ENCODE measurements at regions not wholly inside any gene's neighbourhood (a gene's known extent, or its start where the extent isn't known, plus 50 kb on each side); places are given as distances from the start of the nearest gene placed in this dataset.

GRCh38 chr14:34303811-34304210, 158.2 kb downstream of the SPTSSA start:
- ATAC-seq (no peak), DNase-seq (ENCODE audit: extremely low read depth in 1 of 4, low spot score in 3 of 4) (no peak), FAIRE-seq (no peak)
- Histone ChIP-seq H3K27ac (ENCODE audit: extremely low read depth, low read depth, low read length) (no peak overlapping the region), H4K20me1 (replicated peaks; ENCODE audit: control insufficient read depth, insufficient read depth, low read length) (no peaks in the 10 kb centered on the region; the same call in 1 of the 2 replicates), H3K9ac (ENCODE audit: insufficient read depth in 1 of 2, low read depth in 2 of 2, low read length in 2 of 2) (no peak overlapping the region), H3K4me3 (no peak overlapping the region), H3K9me1 (ENCODE audit: control insufficient read depth, insufficient read depth, low read length) (no peaks in the 10 kb centered on the region), H3K36me3 (ENCODE audit: control insufficient read depth, insufficient read depth, low read length) (no peaks in the 10 kb centered on the region), H3K9me3 (replicated peaks; ENCODE audit: control insufficient read depth, insufficient read depth, low read depth, low read length) (no peaks in the 10 kb centered on the region), H3K4me1 (replicated peaks in 1 of 2; ENCODE audit: control insufficient read depth in 2 of 2, insufficient read depth in 2 of 2, low read length in 2 of 2) (no peaks in the 10 kb centered on the region), H2AFZ (ENCODE audit: low read depth, low read length) (no peak overlapping the region), H3K27me3 (ENCODE audit: control insufficient read depth in 2 of 2, insufficient read depth in 2 of 2, low read length in 2 of 2) (peaks cover 2 to 5% of the 10 kb centered on the region in 2 experiments; a peak in 2 of 5 replicates), H3K79me2 (ENCODE audit: control insufficient read depth, insufficient read depth, low read length) (no peaks in the 10 kb centered on the region), H3K4me2 (ENCODE audit: insufficient read depth, low read length) (no peak overlapping the region)
- intact Hi-C loops (cut with micrococcal nuclease), result loop anchor here (10.0 kb wide), 2 partner anchors 459 to 1719 kb away; no protein-coding TSS in a partner anchor
- BruUV-seq (replicated peaks), result no TSS peak
- POLR2A ChIA-PET, result interaction anchor here (0.7 kb wide), 1 partner anchor 11 kb away, joined by 3 read pairs; no protein-coding TSS in a partner anchor
- CTCF ChIA-PET (ENCODE audit: low intra/inter-chr PET ratio), result interaction anchor here (0.6 kb wide), 1 partner anchor 629 kb away, joined by 3 read pairs; no protein-coding TSS in a partner anchor
- WGBS (ENCODE audit: insufficient coverage, low coverage, missing lambda C conversion rate), result 0% methylated on average over 2 of the region's 2 CpGs
- in situ Hi-C loops (cut with MboI), result loop anchor here (25.0 kb wide), 1 partner anchor 1592 kb away; no protein-coding TSS in a partner anchor
- TF ChIP-seq STAT6 (CRISPR knock-in tag; IDR thresholded peaks at IDR 0.05), result no peak

GRCh38 chr14:34302654-34303053, 159.4 kb downstream of the SPTSSA start:
- H3K4me1 ChIP-seq (replicated peaks in 1 of 2; ENCODE audit: control insufficient read depth in 2 of 2, insufficient read depth in 2 of 2, low read length in 2 of 2), result no peaks in the 10 kb centered on the region
- H3K4me2 ChIP-seq (ENCODE audit: insufficient read depth, low read length), result no peak overlapping the region
- no peaks in the 10 kb centered on the region for H3K79me2 ChIP-seq (ENCODE audit: control insufficient read depth, insufficient read depth, low read length)
- TF ChIP-seq ZNF263 (CRISPR knock-in tag; IDR thresholded peaks at IDR 0.05; ENCODE audit: borderline replicate concordance) (no peak), ZC3H8 (IDR thresholded peaks at IDR 0.05) (no peak)
- TF ChIP-seq, protein P1, sequence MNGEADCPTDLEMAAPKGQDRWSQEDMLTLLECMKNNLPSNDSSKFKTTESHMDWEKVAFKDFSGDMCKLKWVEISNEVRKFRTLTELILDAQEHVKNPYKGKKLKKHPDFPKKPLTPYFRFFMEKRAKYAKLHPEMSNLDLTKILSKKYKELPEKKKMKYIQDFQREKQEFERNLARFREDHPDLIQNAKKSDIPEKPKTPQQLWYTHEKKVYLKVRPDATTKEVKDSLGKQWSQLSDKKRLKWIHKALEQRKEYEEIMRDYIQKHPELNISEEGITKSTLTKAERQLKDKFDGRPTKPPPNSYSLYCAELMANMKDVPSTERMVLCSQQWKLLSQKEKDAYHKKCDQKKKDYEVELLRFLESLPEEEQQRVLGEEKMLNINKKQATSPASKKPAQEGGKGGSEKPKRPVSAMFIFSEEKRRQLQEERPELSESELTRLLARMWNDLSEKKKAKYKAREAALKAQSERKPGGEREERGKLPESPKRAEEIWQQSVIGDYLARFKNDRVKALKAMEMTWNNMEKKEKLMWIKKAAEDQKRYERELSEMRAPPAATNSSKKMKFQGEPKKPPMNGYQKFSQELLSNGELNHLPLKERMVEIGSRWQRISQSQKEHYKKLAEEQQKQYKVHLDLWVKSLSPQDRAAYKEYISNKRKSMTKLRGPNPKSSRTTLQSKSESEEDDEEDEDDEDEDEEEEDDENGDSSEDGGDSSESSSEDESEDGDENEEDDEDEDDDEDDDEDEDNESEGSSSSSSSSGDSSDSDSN (IDR thresholded peaks at IDR 0.05; ENCODE audit: borderline replicate concordance in 1 of 2, low read depth in 2 of 2, low read length in 2 of 2), result no peak
- TF ChIP-seq, protein P2, sequence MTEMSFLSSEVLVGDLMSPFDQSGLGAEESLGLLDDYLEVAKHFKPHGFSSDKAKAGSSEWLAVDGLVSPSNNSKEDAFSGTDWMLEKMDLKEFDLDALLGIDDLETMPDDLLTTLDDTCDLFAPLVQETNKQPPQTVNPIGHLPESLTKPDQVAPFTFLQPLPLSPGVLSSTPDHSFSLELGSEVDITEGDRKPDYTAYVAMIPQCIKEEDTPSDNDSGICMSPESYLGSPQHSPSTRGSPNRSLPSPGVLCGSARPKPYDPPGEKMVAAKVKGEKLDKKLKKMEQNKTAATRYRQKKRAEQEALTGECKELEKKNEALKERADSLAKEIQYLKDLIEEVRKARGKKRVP (CRISPR knock-in tag; IDR thresholded peaks at IDR 0.05), result no peak
- no TSS peak for BruUV-seq (replicated peaks)
- intact Hi-C loops (cut with micrococcal nuclease), result loop anchor here (10.0 kb wide), 2 partner anchors 458 to 1718 kb away; no protein-coding TSS in a partner anchor
- WGBS (ENCODE audit: insufficient coverage, low coverage, missing lambda C conversion rate), result 0% methylated on average over 6 of the region's 6 CpGs
- H3K9me3 ChIP-seq (replicated peaks; ENCODE audit: control insufficient read depth, insufficient read depth, low read depth, low read length), result no peaks in the 10 kb centered on the region
- DNase-seq (ENCODE audit: extremely low read depth in 1 of 4, low spot score in 3 of 4) (no peak), FAIRE-seq (no peak), ATAC-seq (no peak)
- CTCF ChIA-PET (ENCODE audit: low intra/inter-chr PET ratio), result no interaction called here
- H3K27ac ChIP-seq (ENCODE audit: extremely low read depth, low read depth, low read length), result no peak overlapping the region
- POLR2A ChIA-PET, result interaction anchor here (0.6 kb wide), 1 partner anchor 11 kb away, joined by 3 read pairs; no protein-coding TSS in a partner anchor
- no peak overlapping the region for H3K9ac ChIP-seq (ENCODE audit: insufficient read depth in 1 of 2, low read depth in 2 of 2, low read length in 2 of 2)
- no peaks in the 10 kb centered on the region; the same call in 1 of the 2 replicates for H4K20me1 ChIP-seq (replicated peaks; ENCODE audit: control insufficient read depth, insufficient read depth, low read length)
- H2AFZ ChIP-seq (ENCODE audit: low read depth, low read length), result no peak overlapping the region
- H3K9me1 ChIP-seq (ENCODE audit: control insufficient read depth, insufficient read depth, low read length), result no peaks in the 10 kb centered on the region
- in situ Hi-C loops (cut with MboI), result loop anchor here (25.0 kb wide), 1 partner anchor 1590 kb away; no protein-coding TSS in a partner anchor
- no peak overlapping the region for H3K4me3 ChIP-seq
- peaks cover 2 to 5% of the 10 kb centered on the region in 2 experiments; a peak in 2 of 5 replicates for H3K27me3 ChIP-seq (ENCODE audit: control insufficient read depth in 2 of 2, insufficient read depth in 2 of 2, low read length in 2 of 2)
- no peaks in the 10 kb centered on the region for H3K36me3 ChIP-seq (ENCODE audit: control insufficient read depth, insufficient read depth, low read length)

Data from K562 (cell line).